Neuron (in vitro differentiated cells): ENCODE measurements at regions not wholly inside any gene's neighbourhood (a gene's known extent, or its start where the extent isn't known, plus 50 kb on each side); places are given as distances from the start of the nearest gene placed in this dataset.

Experiments
- H2AFZ ChIP-seq: one replicate; pipeline ENCODE4 v1.6.1; 2013; ENCODE audit warnings: low read depth, mild to moderate bottlenecking, inconsistent platforms, low read length, moderate library complexity
- H3K27me3 ChIP-seq: one replicate; pipeline ENCODE4 v1.6.1; 2013; ENCODE audit warnings: low read length; ENCODE audit not compliant: insufficient read depth
- H3K36me3 ChIP-seq: one replicate; pipeline ENCODE4 v1.6.1; 2013; ENCODE audit warnings: low read length; ENCODE audit not compliant: insufficient read depth
- H3K4me1 ChIP-seq: one replicate; pipeline ENCODE4 v1.6.1; 2013; ENCODE audit warnings: low read length; ENCODE audit not compliant: insufficient read depth
- H3K4me3 ChIP-seq: 2 replicates; pipeline ENCODE4 v1.5.1; 2013; ENCODE audit warnings: mild to moderate bottlenecking, low read length, moderate library complexity
- H3K9me3 ChIP-seq: one replicate; pipeline ENCODE4 v1.6.1; 2013; ENCODE audit warnings: low read length

DNA sequence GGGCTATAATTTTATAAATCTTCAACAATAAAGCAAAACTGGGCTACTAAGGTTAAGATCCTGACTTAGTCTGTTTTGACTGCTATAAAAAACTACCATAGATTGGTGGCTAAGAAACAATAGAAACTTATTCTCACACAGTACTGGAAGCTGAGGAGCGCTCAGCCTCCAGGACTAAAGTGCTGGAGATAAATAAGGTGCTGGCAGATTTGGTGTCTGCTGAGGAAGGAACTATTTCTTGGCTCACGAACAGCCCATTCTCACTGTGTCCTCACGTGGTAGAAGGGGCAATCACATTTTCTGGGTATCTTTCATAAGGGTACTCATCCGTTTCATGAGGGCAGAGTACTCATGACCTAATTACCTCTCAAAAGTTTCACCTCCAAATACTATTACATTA, 166.8 kb upstream of the CBLB start:
- no peaks in the 10 kb centered on the region for H3K9me3 ChIP-seq
- no peaks in the 10 kb centered on the region for H3K4me1 ChIP-seq
- no peaks in the 10 kb centered on the region for H3K27me3 ChIP-seq

DNA sequence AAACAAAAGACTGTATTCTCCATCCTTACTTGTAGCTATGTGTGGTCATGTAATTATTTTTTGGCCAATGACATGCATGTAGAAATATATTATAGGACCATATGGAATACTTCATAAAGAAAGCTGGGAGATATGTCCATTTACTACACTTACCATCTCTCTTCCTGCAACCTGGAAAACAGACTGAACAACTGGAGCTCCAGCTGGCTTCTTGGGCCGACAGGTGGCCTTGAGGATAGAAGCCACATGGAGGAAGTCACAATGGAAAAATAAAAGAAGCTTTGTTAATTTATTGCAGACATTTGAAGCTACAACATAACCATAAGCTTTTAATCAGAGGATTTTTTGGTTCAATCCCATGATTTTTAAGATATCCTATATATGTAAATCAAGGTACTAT, 167.9 kb upstream of the CBLB start:
- no peaks in the 10 kb centered on the region for H3K4me1 ChIP-seq
- H3K36me3 ChIP-seq: no peaks in the 10 kb centered on the region
- H3K4me3 ChIP-seq: no peak overlapping the region
- no peaks in the 10 kb centered on the region for H3K27me3 ChIP-seq
- H3K9me3 ChIP-seq: no peaks in the 10 kb centered on the region
- H2AFZ ChIP-seq: no peak overlapping the region

More for the DNA sequence above, 166.8 kb upstream of the CBLB start:
- Histone ChIP-seq H3K36me3 (no peaks in the 10 kb centered on the region), H3K4me3 (no peak overlapping the region), H2AFZ (no peak overlapping the region)

- Histone ChIP-seq H3K27me3 (no peaks in the 10 kb centered on the region), H3K4me1 (no peaks in the 10 kb centered on the region), H3K9me3 (no peaks in the 10 kb centered on the region), H3K36me3 (no peaks in the 10 kb centered on the region), H2AFZ (no peak overlapping the region), H3K4me3 (no peak overlapping the region)
These were observed 178.4 kb upstream of the CBLB start for GRCh38 chr3:106047221-106047620.

DNA sequence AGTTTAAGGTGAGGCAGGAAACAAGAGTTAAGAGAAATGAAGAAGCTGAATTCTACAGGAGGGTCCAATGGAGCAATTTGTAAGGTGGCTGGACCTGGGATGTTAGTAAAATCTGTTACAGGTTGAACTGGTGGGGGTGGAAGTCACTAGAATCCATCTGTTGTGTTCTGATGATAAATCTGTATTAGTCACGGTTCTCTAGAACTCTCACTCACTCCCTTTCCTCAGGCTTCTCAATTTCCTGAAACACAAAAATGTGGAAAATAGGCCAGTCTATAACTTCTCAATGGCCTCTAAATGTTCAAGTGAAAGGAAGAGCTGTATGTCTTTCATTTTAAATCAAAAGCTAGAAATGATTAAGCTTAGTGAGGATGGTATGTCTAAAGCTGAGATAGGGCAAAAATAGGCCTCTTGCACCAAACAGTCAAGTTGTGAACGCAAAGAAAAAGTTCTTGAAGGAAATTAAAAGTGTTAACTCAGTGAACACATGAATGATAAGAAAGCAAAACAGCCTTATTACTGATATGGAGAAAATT, 180.2 kb upstream of the CBLB start:
- no peaks in the 10 kb centered on the region for H3K36me3 ChIP-seq
- no peaks in the 10 kb centered on the region for H3K9me3 ChIP-seq
- no peak overlapping the region for H2AFZ ChIP-seq
- no peaks in the 10 kb centered on the region for H3K4me1 ChIP-seq
- no peaks in the 10 kb centered on the region for H3K27me3 ChIP-seq
- H3K4me3 ChIP-seq: no peak overlapping the region

DNA sequence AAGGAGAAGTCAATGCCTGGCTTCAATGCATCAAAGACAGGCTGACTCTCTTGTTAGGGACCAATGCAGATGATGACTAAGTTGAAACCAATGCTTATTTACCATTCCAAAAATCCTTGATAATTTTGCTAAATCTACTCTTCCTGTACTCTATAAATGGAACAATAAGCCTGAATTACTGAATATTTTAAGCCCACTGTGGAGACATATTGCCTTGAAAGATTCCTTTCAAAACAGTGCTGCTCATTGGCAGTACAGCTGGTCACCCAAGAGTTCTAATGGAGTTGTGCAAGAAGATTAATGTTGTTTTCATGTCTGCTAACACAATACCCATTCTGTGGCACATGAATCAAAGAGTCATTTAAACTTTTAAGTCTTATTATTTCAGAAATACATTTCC, 181.0 kb upstream of the CBLB start:
- Histone ChIP-seq H3K36me3 (no peaks in the 10 kb centered on the region), H3K27me3 (no peaks in the 10 kb centered on the region), H2AFZ (no peak overlapping the region), H3K4me1 (no peaks in the 10 kb centered on the region), H3K4me3 (no peak overlapping the region), H3K9me3 (no peaks in the 10 kb centered on the region)

DNA sequence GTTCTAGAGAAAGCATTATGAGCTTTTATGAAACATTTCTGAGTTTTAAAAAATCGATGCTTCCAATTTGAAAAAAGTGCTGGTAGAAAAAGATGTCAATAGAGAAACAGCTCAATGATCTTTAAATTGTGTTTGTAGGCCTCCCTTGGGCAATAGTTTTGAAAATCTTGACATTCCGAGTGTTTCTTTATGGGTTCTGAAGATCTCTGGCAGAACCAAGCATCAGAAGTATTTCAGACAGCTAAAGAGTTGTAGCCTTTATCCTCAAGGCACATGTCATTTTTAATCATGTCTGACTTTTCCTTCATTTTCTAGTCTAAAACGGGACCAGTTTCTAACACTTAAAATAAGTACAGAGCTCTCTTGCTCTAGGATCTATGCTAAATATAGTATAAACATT, 188.1 kb upstream of the CBLB start:
- Histone ChIP-seq H3K36me3 (no peaks in the 10 kb centered on the region), H3K4me1 (no peaks in the 10 kb centered on the region), H3K27me3 (no peaks in the 10 kb centered on the region), H2AFZ (no peak overlapping the region), H3K4me3 (no peak overlapping the region), H3K9me3 (no peaks in the 10 kb centered on the region)

DNA sequence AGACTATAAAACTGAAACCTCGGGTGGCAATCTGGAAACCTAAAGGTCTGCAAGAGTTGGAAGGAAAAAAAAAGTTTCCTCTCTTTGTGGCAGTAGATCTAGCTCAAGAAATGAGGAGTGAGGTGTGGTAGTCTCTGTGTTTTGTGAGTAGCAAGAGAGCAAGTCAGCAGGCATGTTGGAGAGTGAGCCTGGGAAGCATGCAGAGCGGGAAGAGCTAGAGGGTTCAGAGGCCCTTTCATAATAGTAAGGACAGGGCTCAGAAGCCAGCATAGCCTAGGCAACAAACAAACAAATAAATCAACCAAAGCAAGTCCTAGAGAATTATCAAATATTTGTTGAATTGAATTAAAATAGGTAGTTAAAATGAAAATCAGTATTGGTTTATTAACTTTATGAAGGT, 189.7 kb upstream of the CBLB start:
- Histone ChIP-seq H3K4me1 (no peaks in the 10 kb centered on the region), H2AFZ (no peak overlapping the region), H3K4me3 (no peak overlapping the region), H3K27me3 (no peaks in the 10 kb centered on the region), H3K9me3 (no peaks in the 10 kb centered on the region), H3K36me3 (no peaks in the 10 kb centered on the region)

DNA sequence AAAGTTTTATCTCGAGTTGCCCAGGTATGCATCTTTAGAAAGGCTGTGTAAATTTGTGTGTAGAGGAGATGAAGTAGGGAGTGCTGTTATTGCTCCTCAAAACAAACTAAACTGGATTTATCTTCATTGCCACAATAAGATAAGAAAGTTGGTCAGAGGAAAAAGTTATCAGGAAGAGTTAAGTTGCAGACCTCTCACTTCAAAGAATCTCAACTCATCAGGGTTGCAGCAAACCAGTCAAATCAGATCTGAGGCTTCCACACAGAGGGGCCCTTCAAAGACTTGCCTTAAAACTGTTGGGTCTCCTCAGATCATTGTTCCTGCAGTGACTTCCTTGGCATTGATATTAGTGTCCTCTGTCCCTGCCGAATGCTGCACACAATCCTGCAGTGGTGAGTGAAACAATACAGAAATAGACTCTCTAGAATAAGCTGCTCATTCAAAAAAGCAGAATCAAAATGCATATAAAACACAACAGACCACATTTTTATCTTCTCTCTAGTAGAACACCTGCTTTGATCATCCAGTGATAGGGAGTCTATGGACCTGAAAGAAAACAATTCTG, 191.2 kb upstream of the CBLB start:
- Histone ChIP-seq H3K36me3 (no peaks in the 10 kb centered on the region), H3K9me3 (peaks cover 2% of the 10 kb centered on the region), H3K27me3 (no peaks in the 10 kb centered on the region), H3K4me1 (no peaks in the 10 kb centered on the region), H3K4me3 (no peak overlapping the region), H2AFZ (no peak overlapping the region)

GRCh38 chr3:106063909-106064308, 195.1 kb upstream of the CBLB start:
- Histone ChIP-seq H3K9me3 (peaks cover 2% of the 10 kb centered on the region), H3K4me1 (no peaks in the 10 kb centered on the region), H2AFZ (no peak overlapping the region), H3K4me3 (no peak overlapping the region), H3K27me3 (no peaks in the 10 kb centered on the region), H3K36me3 (no peaks in the 10 kb centered on the region)

DNA sequence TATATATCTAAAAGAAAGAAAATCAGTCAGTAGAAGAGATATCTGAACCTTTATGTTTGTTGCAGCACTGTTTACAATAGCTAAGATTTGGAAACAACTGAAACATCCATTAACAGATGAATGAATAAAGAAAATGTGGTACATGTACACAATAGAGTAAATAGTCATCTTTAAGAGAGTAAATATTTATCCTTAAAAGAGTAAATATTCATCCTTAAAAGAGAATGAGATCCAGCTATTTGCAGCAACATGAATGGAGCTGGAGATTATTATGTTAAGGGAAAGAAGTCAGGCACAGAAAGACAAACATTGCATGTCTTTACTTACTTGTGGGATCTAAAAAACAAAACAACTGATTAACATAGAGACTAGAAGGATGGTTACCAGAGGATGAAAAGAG, 197.0 kb upstream of the CBLB start:
- H2AFZ ChIP-seq: no peak overlapping the region
- no peak overlapping the region for H3K4me3 ChIP-seq
- no peaks in the 10 kb centered on the region for H3K27me3 ChIP-seq
- H3K9me3 ChIP-seq: peaks cover 2% of the 10 kb centered on the region
- H3K36me3 ChIP-seq: no peaks in the 10 kb centered on the region
- no peaks in the 10 kb centered on the region for H3K4me1 ChIP-seq

DNA sequence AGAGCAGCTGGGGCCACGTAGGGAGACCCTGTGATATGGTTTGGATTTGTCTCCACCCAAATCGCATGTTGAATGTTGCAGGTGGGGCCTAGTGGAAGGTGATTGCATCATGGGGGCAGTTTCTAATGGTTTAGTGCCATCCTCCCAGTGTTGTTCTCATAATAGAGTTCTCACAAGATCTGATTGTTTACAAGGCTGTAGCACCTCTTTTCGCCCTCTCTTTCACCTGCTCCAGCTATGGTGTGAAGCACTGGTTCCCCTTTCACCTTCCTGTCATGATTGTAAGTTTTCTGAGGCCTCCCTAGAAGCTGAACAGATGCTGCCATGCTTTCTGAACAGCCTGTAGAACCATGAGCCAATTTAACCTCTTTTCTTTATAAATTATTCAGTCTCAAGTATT, 198.9 kb upstream of the CBLB start:
- Histone ChIP-seq H3K4me1 (no peaks in the 10 kb centered on the region), H3K27me3 (no peaks in the 10 kb centered on the region), H2AFZ (no peak overlapping the region), H3K4me3 (no peak overlapping the region), H3K36me3 (no peaks in the 10 kb centered on the region), H3K9me3 (peaks cover 2% of the 10 kb centered on the region)

DNA sequence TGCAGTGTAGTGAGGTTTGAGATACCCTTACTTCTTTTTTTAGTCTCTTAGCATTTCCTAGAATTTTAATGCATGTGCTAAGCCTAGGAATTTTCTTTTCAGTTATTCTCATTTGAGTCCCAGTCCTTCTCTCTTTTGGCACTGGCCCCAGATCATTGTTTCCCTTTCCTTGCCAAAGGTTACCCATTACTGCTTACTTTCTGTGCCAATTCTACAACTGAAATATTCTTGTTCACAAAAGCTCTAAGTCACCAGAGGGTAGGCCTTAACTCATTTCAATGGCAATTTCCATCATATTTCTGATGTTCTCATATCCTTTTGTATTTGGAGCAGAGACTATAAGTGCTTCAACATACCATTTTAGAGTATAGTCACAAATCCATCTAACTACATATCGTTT, 199.6 kb upstream of the CBLB start:
- Histone ChIP-seq H3K4me3 (no peak overlapping the region), H2AFZ (no peak overlapping the region), H3K27me3 (no peaks in the 10 kb centered on the region), H3K36me3 (no peaks in the 10 kb centered on the region), H3K4me1 (no peaks in the 10 kb centered on the region), H3K9me3 (peaks cover 2% of the 10 kb centered on the region)

- H3K4me1 ChIP-seq: no peaks in the 10 kb centered on the region
- H2AFZ ChIP-seq: no peak overlapping the region
- no peaks in the 10 kb centered on the region for H3K36me3 ChIP-seq
- H3K9me3 ChIP-seq: peaks cover 1% of the 10 kb centered on the region
- H3K27me3 ChIP-seq: no peaks in the 10 kb centered on the region
- no peak overlapping the region for H3K4me3 ChIP-seq
These were observed 200.0 kb upstream of the CBLB start for GRCh38 chr3:106068795-106069194.

DNA sequence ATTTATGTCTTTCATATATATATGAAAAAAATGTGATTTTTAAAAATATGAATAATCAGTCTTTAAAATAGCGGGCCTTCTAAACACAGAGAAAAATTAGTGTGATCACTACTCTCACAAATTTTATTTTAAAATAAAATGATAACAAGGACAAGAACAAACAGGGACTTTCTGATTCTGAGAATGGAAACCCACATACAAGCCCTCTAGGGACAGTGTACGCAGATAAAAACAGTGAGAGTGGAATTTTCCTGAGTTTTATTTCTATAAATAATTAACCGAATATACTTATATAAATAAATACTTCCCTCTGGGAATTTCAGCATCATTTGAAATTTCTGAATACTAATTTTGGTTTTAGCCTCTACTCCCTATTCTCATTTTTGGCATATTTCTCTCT, 201.4 kb upstream of the CBLB start:
- no peak overlapping the region for H2AFZ ChIP-seq
- H3K9me3 ChIP-seq: no peaks in the 10 kb centered on the region
- no peaks in the 10 kb centered on the region for H3K27me3 ChIP-seq
- no peaks in the 10 kb centered on the region for H3K36me3 ChIP-seq
- H3K4me3 ChIP-seq: no peak overlapping the region
- no peaks in the 10 kb centered on the region for H3K4me1 ChIP-seq
